ENCODE measurements at regions not wholly inside any gene's neighbourhood (a gene's known extent, or its start where the extent isn't known, plus 50 kb on each side); places are given as distances from the start of the nearest gene placed in this dataset.
A peak's percentile ranks its signal among the peaks of the same experiment; 100 is the strongest.

GRCh38 chr5:143693651-143694252 lies 118.2 kb upstream of the HMHB1 start:
- peak; percentile 84 for DNase-seq

- no peak for DNase-seq
Measured at GRCh38 chr5:143692342-143692741, 119.6 kb upstream of the HMHB1 start.

GRCh38 chr5:143691945-143692290 lies 120.0 kb upstream of the HMHB1 start:
- no peak for DNase-seq

GRCh38 chr5:143691287-143691944 lies 120.5 kb upstream of the HMHB1 start:
- no peak for DNase-seq

GRCh38 chr5:143687604-143688003 lies 124.4 kb upstream of the HMHB1 start:
- DNase-seq = no peak

GRCh38 chr5:143685246-143685815 lies 126.6 kb upstream of the HMHB1 start:
- peak; percentile 44 for DNase-seq

GRCh38 chr5:143683459-143683858 lies 128.5 kb upstream of the HMHB1 start:
- no peak for DNase-seq

GRCh38 chr5:143682929-143683386 lies 129.0 kb upstream of the HMHB1 start:
- peak; percentile 89 for DNase-seq

GRCh38 chr5:143682246-143682905 lies 129.6 kb upstream of the HMHB1 start:
- peak; percentile 92 for DNase-seq

GRCh38 chr5:143680672-143681259 lies 131.2 kb upstream of the HMHB1 start:
- DNase-seq = peak; percentile 55

- DNase-seq = no peak
Measured at GRCh38 chr5:143679777-143680176, 132.2 kb upstream of the HMHB1 start.

- DNase-seq = no peak
Measured at GRCh38 chr5:143678148-143678905, 133.6 kb upstream of the HMHB1 start.

- no peak for DNase-seq
Measured at GRCh38 chr5:143677403-143677802, 134.6 kb upstream of the HMHB1 start.

- peak; percentile 58 for DNase-seq
Measured at GRCh38 chr5:143676802-143677201, 135.2 kb upstream of the HMHB1 start.

- no peak for DNase-seq
Measured at GRCh38 chr5:143674469-143674786, 137.5 kb upstream of the HMHB1 start.

- no peak for DNase-seq
Measured at GRCh38 chr5:143673676-143674468, 138.1 kb upstream of the HMHB1 start.

GRCh38 chr5:143672806-143673205 lies 139.2 kb upstream of the HMHB1 start:
- no peak for DNase-seq

GRCh38 chr5:143671674-143672569 lies 140.0 kb upstream of the HMHB1 start:
- peak; percentile 63 for DNase-seq

- peak; percentile 78 for DNase-seq
Measured at GRCh38 chr5:143671021-143671420, 140.9 kb upstream of the HMHB1 start.

- DNase-seq = no peak
Measured at GRCh38 chr5:143665866-143666265, 146.1 kb upstream of the HMHB1 start.

Measured in tongue (tissue), 1 donor.